Heart left ventricle (tissue), 16 donors: ENCODE measurements at regions not wholly inside any gene's neighbourhood (a gene's known extent, or its start where the extent isn't known, plus 50 kb on each side); places are given as distances from the start of the nearest gene placed in this dataset.

Experiments
- ATAC-seq, 4 donors: fragments of 200-7000 bp; cut with Tn5 transposase; one replicate each; pipeline ENCODE4 v1.9.1; 2020 to 2022; ENCODE audit warnings: moderate library complexity in 4 of 4, mild to moderate bottlenecking in 3 of 4, moderate number of reproducible peaks in 1 of 4
- DNase-seq, 5 donors: peaks; one replicate each; pipeline ENCODE4 v3.0.0-alpha.2; 2020
- H3K27ac ChIP-seq, 12 donors: fragments of 200-600 bp; sonication (generic) in 4 of 12; one replicate each; pipeline versions ENCODE4 v1.5.0 to v1.8.0; 2016 to 2022; ENCODE audit warnings: mild to moderate bottlenecking in 2 of 12
- H3K27me3 ChIP-seq, 9 donors: fragments of 200-600 bp; sonication (generic) in 2 of 9; one replicate each; pipeline versions ENCODE4 v1.5.1 to v1.8.0; 2016 to 2022; ENCODE audit warnings: mild to moderate bottlenecking in 3 of 9
- H3K36me3 ChIP-seq, 9 donors: fragments of 200-600 bp; sonication (generic) in 2 of 9; one replicate each; pipeline versions ENCODE4 v1.5.0 to v1.8.0; 2018 to 2022; ENCODE audit warnings: mild to moderate bottlenecking in 2 of 9
- H3K4me1 ChIP-seq, 12 donors: fragments of 200-600 bp; sonication (generic) in 4 of 12; one replicate each; pipeline versions ENCODE4 v1.5.0 to v1.8.0; 2016 to 2022; ENCODE audit warnings: mild to moderate bottlenecking in 3 of 12
- H3K4me3 ChIP-seq, 12 donors: fragments of 200-600 bp; sonication (generic) in 4 of 12; one replicate each; pipeline versions ENCODE4 v1.5.0 to v1.8.0; 2017 to 2022; ENCODE audit warnings: mild to moderate bottlenecking in 9 of 12, moderate library complexity in 4 of 12
- H3K9me3 ChIP-seq, 12 donors: fragments of 200-600 bp; sonication (generic) in 4 of 12; one replicate each; pipeline versions ENCODE4 v1.5.0 to v1.8.0; 2016 to 2022; ENCODE audit warnings: mild to moderate bottlenecking in 1 of 12
- CTCF ChIP-seq, 12 donors: fragments of 200-600 bp; sonication (generic) in 4 of 12; IDR thresholded peaks; one replicate each; pipeline versions ENCODE4 v1.5.0 to v1.8.0; 2018 to 2022; ENCODE audit warnings: antibody characterized with exemption in 12 of 12, mild to moderate bottlenecking in 5 of 12
- POLR2A ChIP-seq, 2 donors: fragments of 450-650 bp; IDR thresholded peaks; one replicate each; pipeline ENCODE4 v1.6.1; 2017; ENCODE audit warnings: antibody characterized with exemption in 2 of 2, mild to moderate bottlenecking in 2 of 2, moderate library complexity in 2 of 2
- WGBS, 4 donors: extraction: QIAGEN DNeasy Blood & Tissue Kit in 2 of 4; methylation state at CpG; one replicate each; pipeline versions ENCODE4 v1.1.5 to v1.1.7; 2013 to 2018; 5-methylcytosine and 5-hydroxymethylcytosine counted together
- intact Hi-C, 10 donors: fragments of 100-400 bp; cut with DNase I; formaldehyde crosslinking; loops; one replicate each; pipeline versions ENCODE4 v1.11.1 to v1.14.2; 2022
- donor health status: ischemic (EF 13 %, LVEDD 7.1; RV severe dilation, severe dysfunction).
- donor health status: healthy with polysubstance abuse.
- donor health status: DM: no; HTN: yes; CAD: no.
- donor health status: DM: no; HTN: no; CAD: no.
- donor health status: ischemic (EF 25% LVEDD 6.9; RV normal size, moderate dysfunction).
- donor health status: ischemic (EF 25% LVEDD 5.7; RV mildly dilated, moderate dysfunction).
- donor health status: healthy.
- donor health status: DM: yes; HTN: yes; CAD: no.
- donor health status: ischemic (EF 35%, LVEDD 5.7; RV mildly dilated, moderate dysfunction).
- donor health status: nonischemic (EF 11% LVEDD 7.7; RV severe dilation, severe dysfunction).
- donor health status: DM: yes; HTN: yes; CAD: no.
- donor health status: PGD.
- donor health status: ischemic (EF 29% LVEDD 5.4; RV normal size, mild dysfunction).
- donor health status: nonischemic (EF 23%, LVEDD 6.1; RV moderate dilation, normal function).

GRCh38 chr9:75671354-75671753 is 219.1 kb upstream of the PCSK5 start:
- 54 to 76% (median 63%) methylated on average over 1 of the region's 1 CpG for WGBS, 4 donors
- no peaks in the 10 kb centered on the region for H3K36me3 ChIP-seq

GRCh38 chr9:75672478-75672877 is 218.0 kb upstream of the PCSK5 start:
- ATAC-seq: no peak
- H3K4me1 ChIP-seq: peaks cover 0 to 9% (median 0%) of the 10 kb centered on the region in 12 donors
- intact Hi-C loops: no loop called here

More at GRCh38 chr9:75671354-75671753, 219.1 kb upstream of the PCSK5 start:
- Histone ChIP-seq H3K27me3 (no peaks in the 10 kb centered on the region), H3K27ac (no peak overlapping the region), H3K9me3 (peaks cover 0 to 16% (median 6%) of the 10 kb centered on the region in 12 donors), H3K4me1 (peaks cover 0 to 9% (median 0%) of the 10 kb centered on the region in 12 donors), H3K4me3 (no peak overlapping the region)
- intact Hi-C loops: no loop called here
- ATAC-seq (no peak), DNase-seq (no peak)
- no peak for TF ChIP-seq POLR2A (IDR thresholded peaks at IDR 0.05)
- TF ChIP-seq CTCF (IDR thresholded peaks at IDR 0.05): no peak

GRCh38 chr9:75683591-75683990 is 206.9 kb upstream of the PCSK5 start:
- TF ChIP-seq POLR2A (IDR thresholded peaks at IDR 0.05) (no peak), CTCF (IDR thresholded peaks at IDR 0.05) (no peak)
- Histone ChIP-seq H3K27me3 (no peaks in the 10 kb centered on the region), H3K4me1 (peaks cover 0 to 10% (median 0%) of the 10 kb centered on the region in 12 donors), H3K36me3 (no peaks in the 10 kb centered on the region), H3K27ac (no peak overlapping the region), H3K9me3 (peaks cover 0 to 5% (median 0%) of the 10 kb centered on the region in 12 donors), H3K4me3 (no peak overlapping the region)
- DNase-seq: no peak
- WGBS, 4 donors: 88 to 93% (median 90%) methylated on average over 1 of the region's 1 CpG
- intact Hi-C loops: no loop called here
- ATAC-seq: no peak

More at GRCh38 chr9:75672478-75672877, 218.0 kb upstream of the PCSK5 start:
- no peaks in the 10 kb centered on the region for H3K27me3 ChIP-seq
- H3K27ac ChIP-seq: no peak overlapping the region
- WGBS, 4 donors: 41 to 81% (median 62%) methylated on average over 1 of the region's 1 CpG
- no peaks in the 10 kb centered on the region for H3K36me3 ChIP-seq
- no peak for DNase-seq
- H3K9me3 ChIP-seq: peaks cover 0 to 16% (median 6%) of the 10 kb centered on the region in 12 donors
- no peak overlapping the region for H3K4me3 ChIP-seq
- no peak for TF ChIP-seq POLR2A (IDR thresholded peaks at IDR 0.05)
- TF ChIP-seq CTCF (IDR thresholded peaks at IDR 0.05): no peak

GRCh38 chr9:75685062-75685461 is 205.4 kb upstream of the PCSK5 start:
- Histone ChIP-seq H3K9me3 (no peaks in the 10 kb centered on the region), H3K4me1 (peaks cover 0 to 10% (median 0%) of the 10 kb centered on the region in 12 donors), H3K27me3 (no peaks in the 10 kb centered on the region), H3K27ac (no peak overlapping the region), H3K4me3 (no peak overlapping the region), H3K36me3 (no peaks in the 10 kb centered on the region)
- no peak for ATAC-seq
- no peak for DNase-seq
- WGBS, 4 donors: 69 to 79% (median 74%) methylated on average over 3 to 4 of the region's 4 CpGs
- intact Hi-C loops: loop anchor here in 1 of 10 donors (5.0 kb wide), 1 partner anchor 43 kb away; no protein-coding TSS in a partner anchor
- TF ChIP-seq CTCF (IDR thresholded peaks at IDR 0.05): no peak
- TF ChIP-seq POLR2A (IDR thresholded peaks at IDR 0.05): no peak
